Common myeloid progenitor, CD34-positive (primary cell): ENCODE measurements at regions not wholly inside any gene's neighbourhood (a gene's known extent, or its start where the extent isn't known, plus 50 kb on each side); places are given as distances from the start of the nearest gene placed in this dataset.

Source experiments
- CTCF ChIA-PET: fragments of 350-600 bp; sonication (Branson Sonifier 250); formaldehyde crosslinking; loops from one replicate; lab custom pipeline; 2021; ENCODE audit warnings: antibody characterized with exemption; lab: Charles Lee
- POLR2A ChIA-PET: fragments of 350-600 bp; sonication (Branson Sonifier 250); formaldehyde crosslinking; loops from one replicate; lab custom pipeline; 2021; ENCODE audit warnings: antibody characterized with exemption; lab: Charles Lee
- DNase-seq, 3 donors: peaks; one replicate each; pipeline versions ENCODE4 v3.0.0 to v3.0.0-alpha.2; 2013
- H3K27ac ChIP-seq, 2 experiments: 1 replicate in 1 of 2; 2 replicates in 1 of 2; pipeline ENCODE4 v1.7.0; 2013; ENCODE audit warnings: inconsistent platforms in 2 of 2, low read length in 2 of 2, mild to moderate bottlenecking in 2 of 2, low read depth in 1 of 2, moderate library complexity in 1 of 2; ENCODE audit not compliant: severe bottlenecking in 2 of 2, insufficient read depth in 1 of 2, poor library complexity in 1 of 2
- H3K27me3 ChIP-seq, 5 experiments: replicated peaks in 2 of 5; 1 replicate in 3 of 5; 2 replicates in 2 of 5; pipeline versions ENCODE4 v1.6.1 to v1.7.0; 2013; ENCODE audit warnings: low read length in 4 of 5, mild to moderate bottlenecking in 2 of 5, moderate library complexity in 2 of 5, inconsistent platforms in 1 of 5; ENCODE audit not compliant: insufficient read depth in 5 of 5, control insufficient read depth in 4 of 5
- H3K36me3 ChIP-seq, 4 experiments: 1 replicate in 2 of 4; 2 replicates in 2 of 4; pipeline versions ENCODE4 v1.6.1 to v1.7.0; 2013; ENCODE audit warnings: low read length in 3 of 4, control low read depth in 1 of 4, mild to moderate bottlenecking in 1 of 4; ENCODE audit not compliant: control insufficient read depth in 4 of 4, insufficient read depth in 4 of 4
- H3K4me1 ChIP-seq, 4 experiments: 1 replicate in 3 of 4; 2 replicates in 1 of 4; pipeline versions ENCODE4 v1.6.1 to v1.7.1; 2013; ENCODE audit warnings: low read length in 3 of 4, mild to moderate bottlenecking in 3 of 4, control low read depth in 1 of 4, inconsistent platforms in 1 of 4, moderate library complexity in 1 of 4; ENCODE audit not compliant: control insufficient read depth in 4 of 4, insufficient read depth in 4 of 4; ENCODE audit errors: control extremely low read depth in 1 of 4
- H3K4me3 ChIP-seq, 7 experiments: 1 replicate in 4 of 7; 2 replicates in 3 of 7; pipeline versions ENCODE4 v1.5.1 to v1.7.0; 2013; ENCODE audit warnings: mild to moderate bottlenecking in 7 of 7, low read length in 6 of 7, moderate library complexity in 6 of 7, inconsistent platforms in 2 of 7, low read depth in 2 of 7, control low read depth in 1 of 7; ENCODE audit not compliant: insufficient read depth in 4 of 7, control insufficient read depth in 1 of 7; ENCODE audit errors: extremely low read depth in 1 of 7
- H3K9me3 ChIP-seq, 5 experiments: 1 replicate in 4 of 5; 2 replicates in 1 of 5; pipeline versions ENCODE4 v1.6.1 to v1.7.1; 2013; ENCODE audit warnings: low read length in 4 of 5, mild to moderate bottlenecking in 2 of 5, inconsistent platforms in 1 of 5, low read depth in 1 of 5, moderate library complexity in 1 of 5; ENCODE audit not compliant: control insufficient read depth in 4 of 5, insufficient read depth in 2 of 5; ENCODE audit errors: control extremely low read depth in 1 of 5
- WGBS: methylation state at CpG from one replicate; pipeline ENCODE4 v1.1.5; 2013; ENCODE audit not compliant: insufficient coverage; 5-methylcytosine and 5-hydroxymethylcytosine counted together

- H3K4me3 ChIP-seq = no peak overlapping the region
- ChIA-PET POLR2A (no interaction called here), CTCF (interaction anchor here (0.9 to 2.1 kb wide), 9 partner anchors 8 to 589 kb away, joined by 3 to 7 read pairs (median 4); no protein-coding TSS in a partner anchor)
- no peaks in the 10 kb centered on the region for H3K9me3 ChIP-seq
- H3K4me1 ChIP-seq = peaks cover 0 to 16% (median 14%) of the 10 kb centered on the region in 4 experiments
- 94% methylated on average over 5 of the region's 9 CpGs for WGBS
- H3K36me3 ChIP-seq = no peaks in the 10 kb centered on the region
- H3K27me3 ChIP-seq = peaks cover 13 to 91% (median 48%) of the 10 kb centered on the region in 5 experiments
- no peak for DNase-seq
- no peak overlapping the region for H3K27ac ChIP-seq
These were observed 302.4 kb upstream of the NFE2L3 start for GRCh38 chr7:25849500-25850184.

- ChIA-PET CTCF (interaction anchor here (0.9 to 2.1 kb wide), 3 partner anchors 9 to 458 kb away, joined by 3 to 7 read pairs (median 4); no protein-coding TSS in a partner anchor), POLR2A (no interaction called here)
- Histone ChIP-seq H3K4me1 (peaks cover 0 to 20% (median 15%) of the 10 kb centered on the region in 4 experiments), H3K36me3 (no peaks in the 10 kb centered on the region), H3K9me3 (peaks cover 0 to 3% (median 0%) of the 10 kb centered on the region in 5 experiments), H3K4me3 (no peak overlapping the region), H3K27ac (no peak overlapping the region), H3K27me3 (peaks cover 14 to 92% (median 48%) of the 10 kb centered on the region in 5 experiments)
- no peak for DNase-seq
These were observed 301.8 kb upstream of the NFE2L3 start for GRCh38 chr7:25850216-25850615.

- DNase-seq = no peak
- 93% methylated on average over 7 of the region's 8 CpGs for WGBS
- CTCF ChIA-PET = interaction anchor here (0.9 to 2.1 kb wide), 5 partner anchors 9 to 460 kb away, joined by 3 to 11 read pairs (median 4); no protein-coding TSS in a partner anchor
- Histone ChIP-seq H3K36me3 (no peaks in the 10 kb centered on the region), H3K4me3 (no peak overlapping the region), H3K4me1 (peaks cover 0 to 20% (median 15%) of the 10 kb centered on the region in 4 experiments), H3K27me3 (peaks cover 17 to 91% (median 46%) of the 10 kb centered on the region in 5 experiments), H3K9me3 (peaks cover 0 to 3% (median 0%) of the 10 kb centered on the region in 5 experiments), H3K27ac (no peak overlapping the region)
- POLR2A ChIA-PET = no interaction called here
These were observed 301.3 kb upstream of the NFE2L3 start for GRCh38 chr7:25850735-25851134.

- peaks cover 0 to 3% (median 0%) of the 10 kb centered on the region in 5 experiments for H3K9me3 ChIP-seq
- no peak overlapping the region for H3K27ac ChIP-seq
- peak; percentile 66 to 77 (median 74) for DNase-seq
- peak overlapping the region in 5 of 7 experiments; percentile 12 to 52 (median 48) for H3K4me3 ChIP-seq
- peaks cover 24 to 91% (median 47%) of the 10 kb centered on the region in 5 experiments for H3K27me3 ChIP-seq
- ChIA-PET POLR2A (no interaction called here), CTCF (interaction anchor here (0.6 to 1.5 kb wide), 12 partner anchors 10 to 597 kb away, joined by 3 to 11 read pairs (median 4); no protein-coding TSS in a partner anchor)
- H3K4me1 ChIP-seq = peaks cover 1 to 23% (median 20%) of the 10 kb centered on the region in 4 experiments
- WGBS = 36% methylated on average over 30 of the region's 33 CpGs
- no peaks in the 10 kb centered on the region for H3K36me3 ChIP-seq
These were observed 300.4 kb upstream of the NFE2L3 start for GRCh38 chr7:25851332-25852210.

GRCh38 chr7:25852211-25852938, 299.6 kb upstream of the NFE2L3 start:
- peaks cover 2 to 31% (median 27%) of the 10 kb centered on the region in 4 experiments for H3K4me1 ChIP-seq
- no peak overlapping the region for H3K27ac ChIP-seq
- CTCF ChIA-PET = interaction anchor here (0.6 to 1.5 kb wide), 11 partner anchors 10 to 597 kb away, joined by 3 to 11 read pairs (median 4); no protein-coding TSS in a partner anchor
- H3K4me3 ChIP-seq = peak overlapping the region in 5 of 7 experiments; percentile 12 to 52 (median 48)
- peaks cover 24 to 91% (median 48%) of the 10 kb centered on the region in 5 experiments for H3K27me3 ChIP-seq
- H3K36me3 ChIP-seq = no peaks in the 10 kb centered on the region
- DNase-seq = peak in 2 of 3 donors; percentile 18 to 35
- under 1% methylated on average over 58 of the region's 70 CpGs for WGBS
- H3K9me3 ChIP-seq = peaks cover 0 to 3% (median 0%) of the 10 kb centered on the region in 5 experiments
- POLR2A ChIA-PET = no interaction called here

- Histone ChIP-seq H3K4me1 (peaks cover 2 to 32% (median 29%) of the 10 kb centered on the region in 4 experiments), H3K4me3 (peak overlapping the region in 3 of 7 experiments; percentile 28 to 50 (median 48)), H3K36me3 (no peaks in the 10 kb centered on the region), H3K9me3 (peaks cover 0 to 6% (median 0%) of the 10 kb centered on the region in 5 experiments), H3K27me3 (peaks cover 26 to 91% (median 52%) of the 10 kb centered on the region in 5 experiments), H3K27ac (no peak overlapping the region)
- DNase-seq = peak in 2 of 3 donors; percentile 13 to 14
- ChIA-PET POLR2A (no interaction called here), CTCF (no interaction called here)
- 8% methylated on average over 7 of the region's 16 CpGs for WGBS
These were observed 299.1 kb upstream of the NFE2L3 start for GRCh38 chr7:25852939-25853271.
